Vagina (tissue), 2 donors: ENCODE measurements at regions not wholly inside any gene's neighbourhood (a gene's known extent, or its start where the extent isn't known, plus 50 kb on each side); places are given as distances from the start of the nearest gene placed in this dataset.

Experiments used
- POLR2A ChIP-seq, 2 donors: fragments of 450-650 bp; IDR thresholded peaks; one replicate each; pipeline ENCODE4 v1.6.1; 2017; ENCODE audit warnings: antibody characterized with exemption in 2 of 2, mild to moderate bottlenecking in 2 of 2, moderate library complexity in 2 of 2
- POLR2AphosphoS5 ChIP-seq, 2 donors: sonication (generic); formaldehyde crosslinking; IDR thresholded peaks; one replicate each; pipeline ENCODE4 v1.9.0; 2017; ENCODE audit warnings: antibody characterized with exemption in 2 of 2, mild to moderate bottlenecking in 2 of 2, low read depth in 1 of 2; ENCODE audit not compliant: insufficient read depth in 1 of 2
- TF ChIP-seq, protein P1 (sequence below), 3 experiments: fragments of 450-650 bp in 2 of 3; fragments of 200-600 bp in 1 of 3; sonication (generic) in 1 of 3; IDR thresholded peaks; one replicate each; pipeline ENCODE4 v1.5.1; 2017 to 2019; ENCODE audit warnings: antibody characterized with exemption in 3 of 3, mild to moderate bottlenecking in 2 of 3, moderate library complexity in 2 of 3

DNA sequence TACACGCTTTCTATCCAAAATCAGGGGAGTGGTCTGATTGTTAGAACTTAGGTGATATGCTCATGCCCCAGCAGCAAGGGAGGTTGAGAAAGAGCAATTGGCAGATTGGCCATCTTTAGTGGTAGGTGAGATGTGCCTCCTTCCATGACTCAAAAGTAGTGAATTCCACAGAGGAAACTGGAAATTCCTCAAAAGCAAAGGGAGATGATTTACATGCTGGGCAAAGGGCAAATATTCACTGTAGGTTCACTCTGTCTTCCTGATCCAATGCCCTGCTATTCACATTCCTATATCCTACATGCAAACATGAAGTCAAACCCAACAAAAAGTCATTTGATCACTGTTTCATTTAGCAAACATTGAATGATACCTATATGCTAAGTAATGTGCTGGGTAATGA lies 130.1 kb upstream of the ZNF608 start:
- TF ChIP-seq, protein P1, sequence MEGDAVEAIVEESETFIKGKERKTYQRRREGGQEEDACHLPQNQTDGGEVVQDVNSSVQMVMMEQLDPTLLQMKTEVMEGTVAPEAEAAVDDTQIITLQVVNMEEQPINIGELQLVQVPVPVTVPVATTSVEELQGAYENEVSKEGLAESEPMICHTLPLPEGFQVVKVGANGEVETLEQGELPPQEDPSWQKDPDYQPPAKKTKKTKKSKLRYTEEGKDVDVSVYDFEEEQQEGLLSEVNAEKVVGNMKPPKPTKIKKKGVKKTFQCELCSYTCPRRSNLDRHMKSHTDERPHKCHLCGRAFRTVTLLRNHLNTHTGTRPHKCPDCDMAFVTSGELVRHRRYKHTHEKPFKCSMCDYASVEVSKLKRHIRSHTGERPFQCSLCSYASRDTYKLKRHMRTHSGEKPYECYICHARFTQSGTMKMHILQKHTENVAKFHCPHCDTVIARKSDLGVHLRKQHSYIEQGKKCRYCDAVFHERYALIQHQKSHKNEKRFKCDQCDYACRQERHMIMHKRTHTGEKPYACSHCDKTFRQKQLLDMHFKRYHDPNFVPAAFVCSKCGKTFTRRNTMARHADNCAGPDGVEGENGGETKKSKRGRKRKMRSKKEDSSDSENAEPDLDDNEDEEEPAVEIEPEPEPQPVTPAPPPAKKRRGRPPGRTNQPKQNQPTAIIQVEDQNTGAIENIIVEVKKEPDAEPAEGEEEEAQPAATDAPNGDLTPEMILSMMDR (IDR thresholded peaks at IDR 0.05) = no peak
- no peak for TF ChIP-seq POLR2A (IDR thresholded peaks at IDR 0.05)
- TF ChIP-seq POLR2AphosphoS5 (IDR thresholded peaks at IDR 0.05; ENCODE audit: insufficient read depth in 1 of 2, low read depth in 1 of 2) = no peak
